GM19351 (cell line): ENCODE measurements at regions not wholly inside any gene's neighbourhood (a gene's known extent, or its start where the extent isn't known, plus 50 kb on each side); places are given as distances from the start of the nearest gene placed in this dataset.
"Not testable (repeated sequence)": the region's sequence is repeated elsewhere in the genome, so short reads cannot be mapped to it uniquely, and the experiment has no call there.

ENCODE experiments used
- ATAC-seq: cut with Tn5 transposase; IDR thresholded peaks from one replicate; pipeline ENCODE4 v1.9.1; 2021; ENCODE audit warnings: mild to moderate bottlenecking, moderate library complexity; ENCODE audit not compliant: unreplicated experiment

DNA sequence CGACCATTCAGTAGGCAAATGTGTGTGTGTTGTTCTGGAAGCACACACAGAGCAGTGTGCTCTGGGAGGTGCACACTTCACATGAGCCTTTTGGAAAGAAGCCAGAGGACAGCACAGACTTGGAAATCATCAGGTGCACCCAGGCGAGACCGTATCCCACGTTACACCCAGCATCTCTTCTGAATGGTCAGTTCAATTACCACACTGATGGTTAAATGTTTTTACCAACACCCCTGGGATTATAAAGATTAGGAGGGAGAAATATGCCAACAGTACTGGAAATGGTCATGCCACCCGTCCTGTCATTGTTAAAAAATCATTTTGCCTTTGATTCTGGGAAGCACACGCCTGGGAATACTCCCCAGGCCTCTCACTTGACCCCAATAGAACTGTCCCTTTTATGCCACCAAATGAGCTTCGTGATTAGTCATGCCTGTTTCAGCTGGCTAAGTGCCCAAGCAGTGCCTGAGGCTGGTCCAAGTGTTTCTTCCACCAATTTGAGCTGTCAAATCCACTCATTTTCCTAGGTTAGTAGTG, 183.7 kb downstream of the NRP2 start:
- no peak for ATAC-seq

DNA sequence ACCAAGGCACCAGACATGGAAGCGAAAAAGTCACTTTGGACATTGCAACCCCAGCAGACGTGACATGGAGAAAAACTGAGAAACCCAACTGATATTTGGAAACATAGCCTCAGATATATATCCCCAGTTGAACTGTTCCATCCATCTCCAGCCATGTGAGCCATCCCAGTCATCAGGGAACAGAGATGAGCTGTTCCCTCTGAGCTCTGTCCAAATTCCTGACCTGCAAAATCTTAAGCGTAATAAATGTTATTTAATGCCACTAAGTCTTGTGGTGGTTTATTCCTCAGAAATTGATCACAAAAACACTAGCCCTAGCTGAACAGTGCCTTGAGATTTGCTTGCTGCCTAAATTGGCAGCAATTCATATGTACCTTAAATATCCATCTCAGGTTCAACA, 182.8 kb downstream of the NRP2 start:
- no peak for ATAC-seq

DNA sequence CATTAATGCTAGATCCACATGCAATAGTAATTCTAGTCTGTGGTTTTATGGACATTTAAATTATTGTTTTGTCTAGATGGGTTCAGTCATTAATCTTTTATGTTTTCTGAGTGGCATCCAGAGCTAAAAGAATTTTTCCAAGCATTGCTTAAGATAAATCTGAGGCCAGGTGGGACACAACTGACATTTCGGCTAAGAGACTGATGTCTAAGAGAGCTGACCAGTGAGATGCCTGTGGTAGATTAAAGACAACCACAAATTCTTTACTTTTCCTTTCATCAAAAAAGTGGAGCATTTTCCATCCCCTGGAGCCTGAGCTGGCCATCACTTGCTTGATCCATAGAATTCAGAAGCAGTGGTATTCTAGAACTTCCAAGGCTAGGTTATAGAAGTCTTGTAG, 182.2 kb downstream of the NRP2 start:
- no peak for ATAC-seq

DNA sequence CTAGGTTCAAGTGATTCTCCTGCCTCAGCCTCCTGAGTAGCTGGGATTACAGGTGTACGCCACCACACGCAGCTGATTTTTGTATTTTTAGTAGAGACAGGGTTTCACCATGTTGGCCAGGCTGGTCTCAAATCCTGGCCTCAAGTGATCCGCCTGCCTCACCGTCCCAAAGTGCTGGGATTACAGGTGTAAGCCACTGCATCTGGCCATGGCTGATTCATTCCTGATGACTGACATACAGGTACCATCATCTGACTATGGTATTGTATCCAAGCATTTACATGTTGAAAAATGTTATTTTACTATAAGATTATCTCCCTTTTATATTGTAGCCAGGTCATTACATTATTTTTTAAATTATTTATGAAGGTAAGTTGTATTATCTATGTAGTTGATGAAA, 180.5 kb downstream of the NRP2 start:
- ATAC-seq, result not testable (repeated sequence)

DNA sequence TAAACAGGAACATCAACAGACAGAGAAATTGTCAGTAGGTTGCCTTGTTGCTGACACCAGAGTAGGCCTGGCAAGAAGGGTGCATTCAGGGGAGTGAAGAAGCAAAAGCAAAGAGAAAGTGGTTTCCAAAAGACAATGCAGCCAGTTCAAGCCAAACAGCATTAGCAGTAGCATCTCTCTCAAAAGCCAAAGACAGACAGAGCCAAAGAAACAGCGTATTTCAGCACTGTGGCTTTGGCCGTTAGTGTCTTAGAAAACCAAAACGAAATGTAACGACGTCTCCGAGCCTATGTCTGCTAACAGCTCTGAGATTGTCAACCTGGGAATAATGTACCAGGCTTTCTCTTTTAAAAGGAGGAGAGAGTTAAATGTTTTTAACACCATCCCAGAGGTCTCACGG, 178.6 kb downstream of the NRP2 start:
- ATAC-seq, result no peak

DNA sequence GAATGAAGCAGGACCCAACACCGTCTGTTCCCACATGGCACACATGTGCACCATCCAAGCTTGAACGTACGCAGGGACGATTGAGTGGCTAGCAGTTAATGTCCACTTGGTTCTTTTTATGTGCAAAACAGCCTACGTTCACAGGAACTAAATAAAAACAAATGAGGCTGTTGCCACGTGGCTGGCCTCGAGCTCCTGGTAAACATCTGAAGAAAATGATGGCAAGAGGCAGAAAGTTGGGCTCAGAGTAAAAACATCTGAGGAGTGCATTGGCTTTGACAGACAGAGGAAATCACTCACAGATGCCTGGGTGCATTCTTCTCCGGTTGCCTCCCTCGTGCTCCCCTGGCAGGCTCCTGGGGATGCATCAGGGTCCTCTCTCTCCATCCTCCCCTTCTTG, 177.9 kb downstream of the NRP2 start:
- no peak for ATAC-seq

DNA sequence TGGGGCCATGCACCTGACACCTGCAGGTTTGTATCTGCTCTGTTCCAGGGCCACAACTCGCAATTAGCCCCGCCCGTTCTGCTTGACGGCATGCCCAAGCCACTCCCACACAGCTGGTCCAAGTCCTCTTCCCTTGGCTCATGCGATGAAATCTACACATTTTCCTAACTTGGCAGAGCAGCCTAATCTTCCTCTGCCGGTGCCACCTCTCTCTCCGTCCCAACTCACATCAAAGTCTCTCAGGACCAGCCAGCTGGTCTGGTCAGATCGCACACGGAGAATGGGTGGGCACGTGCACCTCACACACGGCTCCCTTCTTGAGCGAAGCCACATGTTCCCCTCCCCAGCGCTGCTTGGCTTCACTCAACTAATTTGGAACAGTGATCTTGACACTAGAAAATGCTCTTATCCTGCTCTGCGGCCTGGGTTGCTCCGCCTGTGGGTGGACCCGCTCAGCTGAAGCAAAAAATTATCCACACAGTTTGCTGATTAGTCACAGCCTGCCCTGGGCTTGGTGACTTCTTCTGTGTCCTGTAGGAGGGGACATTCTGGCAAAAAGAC, 176.7 kb downstream of the NRP2 start:
- peak; percentile 52 for ATAC-seq

DNA sequence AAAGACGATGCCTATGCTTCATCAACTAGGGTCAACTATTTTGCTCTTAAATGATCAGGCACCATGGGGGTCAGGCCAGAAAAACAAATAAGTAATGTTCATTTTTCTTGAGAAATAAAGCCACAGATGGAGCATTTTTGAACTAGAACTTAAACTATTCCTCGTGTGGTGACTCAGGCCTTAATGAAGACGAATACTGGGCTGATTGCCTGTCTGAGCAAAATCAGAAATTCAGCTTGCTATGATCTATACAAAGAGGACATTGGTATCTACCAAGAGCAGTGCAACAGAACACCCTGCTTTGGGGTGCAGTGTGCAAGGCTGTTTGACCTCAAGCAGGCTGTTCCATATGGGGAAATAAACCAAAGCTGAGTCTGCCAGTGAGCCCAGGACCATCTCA, 176.0 kb downstream of the NRP2 start:
- no peak for ATAC-seq

DNA sequence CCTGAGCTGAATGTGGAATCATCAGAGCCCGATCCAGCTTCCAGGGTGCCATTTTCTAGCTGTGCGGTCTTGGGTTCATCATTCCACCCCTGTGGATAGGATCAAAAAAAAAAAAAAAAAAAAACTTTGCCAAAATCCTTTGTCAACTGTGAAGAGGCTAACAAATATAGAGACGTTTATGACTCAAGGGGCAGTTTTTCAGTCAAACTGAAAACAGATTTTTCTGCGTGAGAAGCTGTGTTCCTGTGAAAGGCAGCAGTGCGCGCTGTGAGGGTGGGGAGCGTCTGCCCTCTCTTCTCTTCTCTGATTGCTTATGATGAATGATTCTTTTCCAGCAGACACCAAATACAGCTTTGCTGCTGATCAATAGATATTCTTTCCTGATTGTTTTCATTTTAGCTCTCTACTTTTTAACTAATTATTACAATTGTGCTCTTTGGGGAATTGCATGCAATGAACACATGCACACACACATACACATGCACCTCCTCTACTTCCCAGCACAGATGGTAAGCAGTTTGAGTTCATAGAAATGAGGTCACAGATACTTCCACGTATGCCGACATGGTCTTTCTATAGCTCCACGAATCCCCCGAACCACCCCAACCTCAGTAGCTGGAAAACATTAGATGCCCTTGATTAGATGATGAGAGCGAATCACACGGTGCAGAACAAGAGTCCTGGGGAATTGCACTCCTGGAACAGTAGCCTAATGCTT, 175.4 kb downstream of the NRP2 start:
- ATAC-seq, result peak; percentile 72

DNA sequence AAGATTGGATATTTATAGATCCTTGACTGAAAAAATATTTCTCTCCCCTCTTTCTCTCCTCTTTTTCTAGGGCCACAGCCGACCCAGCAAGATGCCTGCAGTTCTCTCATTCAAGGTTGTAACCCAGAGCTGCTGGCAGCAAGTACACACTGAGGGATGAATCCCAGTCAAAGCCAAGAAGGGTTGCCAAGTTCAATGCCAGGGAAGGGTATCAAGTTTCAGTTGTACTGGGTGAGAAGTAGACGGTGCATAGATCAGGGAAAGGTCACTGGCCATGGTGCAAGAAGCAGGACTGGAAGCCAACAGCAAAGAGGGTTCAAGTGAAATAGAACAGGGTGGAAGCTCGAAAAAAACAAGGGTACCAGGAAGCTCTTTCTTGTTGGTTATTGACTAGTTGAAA, 170.2 kb downstream of the NRP2 start:
- ATAC-seq, result no peak

DNA sequence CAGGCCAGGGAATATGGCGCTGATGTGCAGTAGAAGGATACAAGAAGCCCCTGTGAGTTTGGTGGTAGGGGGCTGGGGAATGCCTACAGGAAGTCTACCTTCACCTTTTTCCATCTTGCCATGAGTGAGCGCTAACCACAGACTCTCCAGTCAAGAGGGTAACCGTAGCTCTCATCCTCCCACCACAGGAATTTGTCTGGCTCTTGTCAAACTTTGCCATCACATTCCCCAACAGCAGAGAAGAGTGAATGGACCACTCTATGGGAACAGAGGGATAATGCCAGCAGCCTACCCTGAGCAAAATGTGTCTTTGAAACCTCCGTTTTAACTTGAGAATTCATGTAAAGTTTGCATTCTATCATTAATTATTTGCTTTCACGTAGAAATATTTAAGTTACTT, 168.3 kb downstream of the NRP2 start:
- no peak for ATAC-seq

DNA sequence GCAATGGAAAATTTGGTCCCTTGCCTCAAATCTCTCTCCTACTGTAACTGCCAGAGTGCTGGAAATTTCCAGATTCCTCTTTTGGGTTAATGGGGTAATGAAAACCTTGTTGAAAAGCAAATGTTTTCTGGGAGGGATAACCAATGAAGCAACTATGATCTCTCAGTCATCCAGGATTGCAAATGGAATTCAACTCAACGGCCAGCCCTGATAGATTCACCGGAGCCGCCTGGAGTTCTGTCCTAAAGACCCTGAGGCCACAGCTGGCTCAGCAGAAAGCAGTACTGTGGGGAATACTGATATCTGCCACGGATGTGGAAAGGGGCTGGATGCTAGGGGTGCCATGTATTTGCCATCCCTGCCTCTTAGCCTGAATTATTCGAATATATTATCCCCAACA, 167.8 kb downstream of the NRP2 start:
- ATAC-seq, result no peak

DNA sequence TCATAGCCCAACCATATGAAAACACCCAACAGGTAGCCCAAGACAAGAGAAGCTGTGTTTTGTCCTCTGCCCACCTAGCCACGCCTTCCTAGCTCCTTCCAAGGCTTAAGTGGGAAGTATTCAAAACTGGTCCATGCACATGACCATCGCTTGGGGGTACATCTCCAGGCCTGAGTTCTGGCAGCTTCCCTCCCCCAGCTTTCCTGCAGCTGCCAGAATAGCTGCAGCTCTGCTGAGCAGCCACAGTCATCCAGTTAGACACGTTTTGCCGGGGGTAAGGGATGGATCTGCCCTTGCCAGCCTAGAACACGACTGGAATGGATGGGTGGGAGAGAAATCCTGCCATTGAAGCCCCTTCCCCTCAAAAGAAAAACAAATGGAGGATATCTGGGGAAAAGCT, 166.8 kb downstream of the NRP2 start:
- ATAC-seq, result no peak

DNA sequence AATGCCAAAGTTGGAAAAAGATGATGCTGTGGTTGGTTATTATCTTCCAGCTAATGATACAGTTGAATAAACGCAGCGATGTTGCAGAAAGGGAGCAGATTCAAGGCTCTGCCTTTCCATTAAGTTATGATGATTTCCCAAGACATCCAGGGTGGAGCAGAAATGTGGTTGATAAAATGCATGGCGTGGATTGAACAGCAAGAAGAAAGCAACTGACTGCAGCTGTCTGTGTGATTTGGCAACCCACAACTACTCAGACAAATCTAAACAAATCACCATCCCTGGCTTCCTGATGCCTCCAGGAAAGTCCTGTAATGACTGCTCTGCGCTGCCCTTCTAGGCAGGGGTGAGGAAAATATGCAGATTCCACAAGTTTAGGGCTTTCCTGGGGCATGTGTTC, 166.3 kb downstream of the NRP2 start:
- no peak for ATAC-seq
